ENCODE measurements at regions not wholly inside any gene's neighbourhood (a gene's known extent, or its start where the extent isn't known, plus 50 kb on each side); places are given as distances from the start of the nearest gene placed in this dataset.

DNA sequence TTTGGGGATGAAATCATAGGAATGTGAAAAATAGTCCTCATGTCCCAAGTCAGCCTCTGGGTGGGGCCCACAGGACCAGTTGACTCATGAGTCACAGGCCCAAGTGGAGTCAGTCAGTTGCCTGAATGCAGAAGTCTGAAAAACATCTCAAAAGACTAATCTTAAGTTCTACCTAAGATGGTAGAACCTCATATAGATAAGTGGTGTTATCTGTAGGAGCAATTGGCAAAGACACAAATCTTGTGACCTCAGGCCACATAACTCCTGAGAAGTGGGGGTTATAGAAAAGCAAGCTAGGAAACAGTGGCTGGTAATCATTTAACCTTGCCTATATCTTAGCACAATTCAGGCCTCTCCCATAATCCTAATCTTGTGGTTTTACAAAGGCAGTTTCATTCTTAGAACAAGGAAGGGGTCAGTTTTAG, 257.1 kb upstream of the SPOPL start:
- BruUV-seq (replicated peaks) = no TSS peak
- ChIA-PET POLR2A (no interaction called here), CTCF (interaction anchor here (0.7 to 1.4 kb wide), 3 partner anchors 12 to 22 kb away, joined by 3 to 6 read pairs (median 3); no protein-coding TSS in a partner anchor)
- TF ChIP-seq, protein P1, sequence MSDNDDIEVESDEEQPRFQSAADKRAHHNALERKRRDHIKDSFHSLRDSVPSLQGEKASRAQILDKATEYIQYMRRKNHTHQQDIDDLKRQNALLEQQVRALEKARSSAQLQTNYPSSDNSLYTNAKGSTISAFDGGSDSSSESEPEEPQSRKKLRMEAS (IDR thresholded peaks at IDR 0.05; ENCODE audit: insufficient read depth, insufficient read length) = no peak
- no peak for TF ChIP-seq FOS (IDR thresholded peaks at IDR 0.05; ENCODE audit: borderline replicate concordance, insufficient read depth, low read length)
- no peak for TF ChIP-seq POLR2A (IDR thresholded peaks at IDR 0.05; ENCODE audit: low read depth, low read length)
- TF ChIP-seq MYC (IDR thresholded peaks at IDR 0.05; ENCODE audit: low read depth, low read length) = no peak
- TF ChIP-seq, protein P2, sequence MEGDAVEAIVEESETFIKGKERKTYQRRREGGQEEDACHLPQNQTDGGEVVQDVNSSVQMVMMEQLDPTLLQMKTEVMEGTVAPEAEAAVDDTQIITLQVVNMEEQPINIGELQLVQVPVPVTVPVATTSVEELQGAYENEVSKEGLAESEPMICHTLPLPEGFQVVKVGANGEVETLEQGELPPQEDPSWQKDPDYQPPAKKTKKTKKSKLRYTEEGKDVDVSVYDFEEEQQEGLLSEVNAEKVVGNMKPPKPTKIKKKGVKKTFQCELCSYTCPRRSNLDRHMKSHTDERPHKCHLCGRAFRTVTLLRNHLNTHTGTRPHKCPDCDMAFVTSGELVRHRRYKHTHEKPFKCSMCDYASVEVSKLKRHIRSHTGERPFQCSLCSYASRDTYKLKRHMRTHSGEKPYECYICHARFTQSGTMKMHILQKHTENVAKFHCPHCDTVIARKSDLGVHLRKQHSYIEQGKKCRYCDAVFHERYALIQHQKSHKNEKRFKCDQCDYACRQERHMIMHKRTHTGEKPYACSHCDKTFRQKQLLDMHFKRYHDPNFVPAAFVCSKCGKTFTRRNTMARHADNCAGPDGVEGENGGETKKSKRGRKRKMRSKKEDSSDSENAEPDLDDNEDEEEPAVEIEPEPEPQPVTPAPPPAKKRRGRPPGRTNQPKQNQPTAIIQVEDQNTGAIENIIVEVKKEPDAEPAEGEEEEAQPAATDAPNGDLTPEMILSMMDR (IDR thresholded peaks at IDR 0.05; ENCODE audit: extremely low read depth in 1 of 2, insufficient read depth in 1 of 2, low read depth in 1 of 2, low read length in 2 of 2) = no peak
- TF ChIP-seq JUN (IDR thresholded peaks at IDR 0.05; ENCODE audit: borderline replicate concordance, insufficient read depth, insufficient read length, low read depth) = no peak
- TF ChIP-seq EZH2 (IDR thresholded peaks at IDR 0.05; ENCODE audit: borderline replicate concordance, low read depth, low read length, severe bottlenecking) = no peak
- TF ChIP-seq POLR2AphosphoS5 (IDR thresholded peaks at IDR 0.05; ENCODE audit: insufficient read depth, low read depth, low read length) = no peak
- no peak for TF ChIP-seq GATA2 (IDR thresholded peaks at IDR 0.05; ENCODE audit: insufficient read depth, insufficient read length, low read depth, low read length)
- intact Hi-C loops (cut with micrococcal nuclease) = no loop called here
- no peak for FAIRE-seq
- dilution Hi-C loops (cut with MboI; ENCODE audit: extremely low pct_ligation_motif_present, low sequenced_read_pairs) = no loop called here
- H4K20me1 ChIP-seq (replicated peaks; ENCODE audit: control insufficient read depth, extremely low read depth, insufficient read depth, low read length) = no peaks in the 10 kb centered on the region
- no peak overlapping the region for H3K4me3 ChIP-seq (replicated peaks in 1 of 3; ENCODE audit: insufficient read depth in 1 of 3, low read depth in 1 of 3, low read length in 3 of 3)
- no peaks in the 10 kb centered on the region for H3K27me3 ChIP-seq (ENCODE audit: control insufficient read depth in 2 of 2, insufficient read depth in 2 of 2, low read length in 2 of 2)
- H2AFZ ChIP-seq (ENCODE audit: low read depth, low read length) = no peak overlapping the region
- H3K9me1 ChIP-seq (replicated peaks; ENCODE audit: control insufficient read depth, extremely low read depth, insufficient read depth, low read length) = no peaks in the 10 kb centered on the region
- H3K27ac ChIP-seq (ENCODE audit: insufficient read depth, low read depth, low read length) = no peak overlapping the region
- no peaks in the 10 kb centered on the region for H3K36me3 ChIP-seq (ENCODE audit: control insufficient read depth in 2 of 2, extremely low read depth in 1 of 2, insufficient read depth in 2 of 2, low read length in 2 of 2)
- no peak for DNase-seq (ENCODE audit: low read depth, low spot score)
- H3K9me3 ChIP-seq (replicated peaks; ENCODE audit: control insufficient read depth, insufficient read depth, low read length) = no peaks in the 10 kb centered on the region
- H3K9ac ChIP-seq (replicated peaks; ENCODE audit: extremely low read depth, insufficient read depth, low read length) = no peak overlapping the region
- H3K4me1 ChIP-seq (ENCODE audit: control insufficient read depth, extremely low read depth, insufficient read depth, low read length) = no peaks in the 10 kb centered on the region
- H3K79me2 ChIP-seq (ENCODE audit: control insufficient read depth, insufficient read depth, low read length) = no peaks in the 10 kb centered on the region
- no peak overlapping the region for H3K4me2 ChIP-seq (ENCODE audit: insufficient read depth, low read length)

Data from endothelial cell of umbilical vein (primary cell).